Panc1 (cell line): ENCODE measurements at regions not wholly inside any gene's neighbourhood (a gene's known extent, or its start where the extent isn't known, plus 50 kb on each side); places are given as distances from the start of the nearest gene placed in this dataset.

Experiments used
- ATAC-seq: fragments of 200-7000 bp; cut with Tn5 transposase; 2 replicates; pipeline ENCODE4 v1.9.1; 2020; ENCODE audit warnings: mild to moderate bottlenecking, moderate library complexity
- BruUV-seq: library from RNA; stranded (reverse); fragments of 400-500 nt; replicated peaks from 2 replicates; lab custom pipeline; 2021; lab: Mats Ljungman, UMichigan
- CTCF ChIA-PET: fragments of 300-600 bp; sonication (Branson Sonifier 250); formaldehyde crosslinking; loops from one replicate; lab custom pipeline; 2022; ENCODE audit warnings: antibody characterized with exemption; lab: Charles Lee
- POLR2A ChIA-PET: fragments of 300-600 bp; sonication (Branson Sonifier 250); formaldehyde crosslinking; loops from one replicate; lab custom pipeline; 2022; ENCODE audit warnings: antibody characterized with exemption; lab: Charles Lee
- DNase-seq: peaks from one replicate; pipeline ENCODE4 v3.0.0-alpha.2; 2010; ENCODE audit warnings: low read depth, low spot score
- H3K27ac ChIP-seq: 2 replicates; pipeline ENCODE4 v1.5.1; 2011; ENCODE audit warnings: mild to moderate bottlenecking, low read length, inconsistent platforms
- H3K27me3 ChIP-seq: fragments of 200-500 bp; sonication (Bioruptor generic); 2 replicates; pipeline ENCODE4 v1.6.0; 2014; ENCODE audit warnings: low read length, inconsistent platforms; ENCODE audit not compliant: control insufficient read depth, insufficient read depth
- H3K36me3 ChIP-seq: fragments of 200-500 bp; sonication (Bioruptor generic); 2 replicates; pipeline ENCODE4 v1.5.1; 2014; ENCODE audit warnings: inconsistent platforms, mild to moderate bottlenecking, low read length, moderate library complexity; ENCODE audit not compliant: control insufficient read depth, insufficient read depth
- H3K4me1 ChIP-seq: 2 replicates; pipeline ENCODE4 v1.5.1; 2011; ENCODE audit warnings: inconsistent platforms, mild to moderate bottlenecking, low read length, moderate library complexity; ENCODE audit not compliant: control insufficient read depth, insufficient read depth
- H3K4me3 ChIP-seq, 2 experiments: 2 replicates each; pipeline ENCODE4 v1.5.1; 2011 to 2012; ENCODE audit warnings: low read depth in 2 of 2, low read length in 2 of 2, mild to moderate bottlenecking in 2 of 2, inconsistent platforms in 1 of 2, moderate library complexity in 1 of 2
- H3K9me3 ChIP-seq: fragments of 200-500 bp; sonication (Bioruptor generic); 2 replicates; pipeline ENCODE4 v1.5.1; 2014; ENCODE audit warnings: low read depth, mild to moderate bottlenecking, inconsistent platforms, low read length, moderate library complexity; ENCODE audit not compliant: control insufficient read depth, insufficient read depth
- POLR2AphosphoS5 ChIP-seq: IDR thresholded peaks from 2 replicates; pipeline ENCODE4 v1.6.1; 2012; ENCODE audit warnings: mild to moderate bottlenecking, low read depth, low read length, moderate library complexity
- SIN3A ChIP-seq: IDR thresholded peaks from 2 replicates; pipeline ENCODE4 v1.6.1; 2012; ENCODE audit warnings: low read depth, mild to moderate bottlenecking, low read length, moderate library complexity, borderline replicate concordance; ENCODE audit not compliant: insufficient read depth
- TCF7L2 ChIP-seq: IDR thresholded peaks from 2 replicates; pipeline ENCODE4 v1.6.1; 2011; ENCODE audit warnings: mild to moderate bottlenecking, low read depth, low read length, inconsistent platforms
- in situ Hi-C: cut with HindIII; loops from 2 replicates; pipeline ENCODE4 v1.10.0; 2016; ENCODE audit warnings: low sequenced_read_pairs, low pct_unique_long_range_greater_than_20kb
- intact Hi-C: fragments of 100-400 bp; cut with micrococcal nuclease; formaldehyde crosslinking; loops from one replicate; pipeline ENCODE4 v1.10.0; 2022; ENCODE audit not compliant: unreplicated experiment
- TF ChIP-seq, protein P1 (sequence below), 2 experiments: IDR thresholded peaks; 2 replicates each; pipeline ENCODE4 v1.6.1; 2011 to 2012; ENCODE audit warnings: low read depth in 2 of 2, control low read depth in 1 of 2, low read length in 1 of 2, mild to moderate bottlenecking in 1 of 2, moderate library complexity in 1 of 2; ENCODE audit not compliant: insufficient read depth in 1 of 2
- TF ChIP-seq, protein P2 (sequence below): fragments of 450-650 bp; IDR thresholded peaks from 2 replicates; pipeline ENCODE4 v1.5.1; 2017; ENCODE audit warnings: mild to moderate bottlenecking

DNA sequence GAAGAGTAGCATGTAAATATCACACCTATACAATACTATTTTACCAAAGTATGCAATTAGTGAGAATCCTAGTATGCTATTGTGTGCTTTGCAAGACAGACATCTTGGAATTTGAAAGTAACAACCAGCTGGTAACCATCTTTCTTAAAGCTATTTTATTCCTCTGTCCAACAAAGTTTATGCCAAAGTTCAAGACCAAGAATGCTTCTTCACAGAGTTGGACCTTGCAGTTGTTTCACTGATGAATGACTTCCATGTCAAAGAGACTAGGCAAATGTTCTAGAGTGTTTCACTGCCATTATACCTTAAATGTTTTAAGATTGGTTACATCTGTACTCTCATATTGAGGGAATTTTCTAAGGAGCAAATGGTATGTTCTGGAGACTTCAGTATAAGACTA lies 215.2 kb upstream of the CRIM1 start:
- CTCF ChIA-PET = no interaction called here
- BruUV-seq = no TSS peak
- ATAC-seq = no peak
- H3K4me1 ChIP-seq = no peaks in the 10 kb centered on the region
- DNase-seq = no peak
- H3K27ac ChIP-seq = no peak overlapping the region
- intact Hi-C loops (no loop called here), in situ Hi-C loops (no loop called here)
- TF ChIP-seq SIN3A (no peak), POLR2AphosphoS5 (no peak), TCF7L2 (no peak)
- TF ChIP-seq, protein P1, sequence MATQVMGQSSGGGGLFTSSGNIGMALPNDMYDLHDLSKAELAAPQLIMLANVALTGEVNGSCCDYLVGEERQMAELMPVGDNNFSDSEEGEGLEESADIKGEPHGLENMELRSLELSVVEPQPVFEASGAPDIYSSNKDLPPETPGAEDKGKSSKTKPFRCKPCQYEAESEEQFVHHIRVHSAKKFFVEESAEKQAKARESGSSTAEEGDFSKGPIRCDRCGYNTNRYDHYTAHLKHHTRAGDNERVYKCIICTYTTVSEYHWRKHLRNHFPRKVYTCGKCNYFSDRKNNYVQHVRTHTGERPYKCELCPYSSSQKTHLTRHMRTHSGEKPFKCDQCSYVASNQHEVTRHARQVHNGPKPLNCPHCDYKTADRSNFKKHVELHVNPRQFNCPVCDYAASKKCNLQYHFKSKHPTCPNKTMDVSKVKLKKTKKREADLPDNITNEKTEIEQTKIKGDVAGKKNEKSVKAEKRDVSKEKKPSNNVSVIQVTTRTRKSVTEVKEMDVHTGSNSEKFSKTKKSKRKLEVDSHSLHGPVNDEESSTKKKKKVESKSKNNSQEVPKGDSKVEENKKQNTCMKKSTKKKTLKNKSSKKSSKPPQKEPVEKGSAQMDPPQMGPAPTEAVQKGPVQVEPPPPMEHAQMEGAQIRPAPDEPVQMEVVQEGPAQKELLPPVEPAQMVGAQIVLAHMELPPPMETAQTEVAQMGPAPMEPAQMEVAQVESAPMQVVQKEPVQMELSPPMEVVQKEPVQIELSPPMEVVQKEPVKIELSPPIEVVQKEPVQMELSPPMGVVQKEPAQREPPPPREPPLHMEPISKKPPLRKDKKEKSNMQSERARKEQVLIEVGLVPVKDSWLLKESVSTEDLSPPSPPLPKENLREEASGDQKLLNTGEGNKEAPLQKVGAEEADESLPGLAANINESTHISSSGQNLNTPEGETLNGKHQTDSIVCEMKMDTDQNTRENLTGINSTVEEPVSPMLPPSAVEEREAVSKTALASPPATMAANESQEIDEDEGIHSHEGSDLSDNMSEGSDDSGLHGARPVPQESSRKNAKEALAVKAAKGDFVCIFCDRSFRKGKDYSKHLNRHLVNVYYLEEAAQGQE (IDR thresholded peaks at IDR 0.05; ENCODE audit: insufficient read depth in 1 of 2, low read depth in 2 of 2, low read length in 1 of 2) = no peak
- TF ChIP-seq, protein P2, sequence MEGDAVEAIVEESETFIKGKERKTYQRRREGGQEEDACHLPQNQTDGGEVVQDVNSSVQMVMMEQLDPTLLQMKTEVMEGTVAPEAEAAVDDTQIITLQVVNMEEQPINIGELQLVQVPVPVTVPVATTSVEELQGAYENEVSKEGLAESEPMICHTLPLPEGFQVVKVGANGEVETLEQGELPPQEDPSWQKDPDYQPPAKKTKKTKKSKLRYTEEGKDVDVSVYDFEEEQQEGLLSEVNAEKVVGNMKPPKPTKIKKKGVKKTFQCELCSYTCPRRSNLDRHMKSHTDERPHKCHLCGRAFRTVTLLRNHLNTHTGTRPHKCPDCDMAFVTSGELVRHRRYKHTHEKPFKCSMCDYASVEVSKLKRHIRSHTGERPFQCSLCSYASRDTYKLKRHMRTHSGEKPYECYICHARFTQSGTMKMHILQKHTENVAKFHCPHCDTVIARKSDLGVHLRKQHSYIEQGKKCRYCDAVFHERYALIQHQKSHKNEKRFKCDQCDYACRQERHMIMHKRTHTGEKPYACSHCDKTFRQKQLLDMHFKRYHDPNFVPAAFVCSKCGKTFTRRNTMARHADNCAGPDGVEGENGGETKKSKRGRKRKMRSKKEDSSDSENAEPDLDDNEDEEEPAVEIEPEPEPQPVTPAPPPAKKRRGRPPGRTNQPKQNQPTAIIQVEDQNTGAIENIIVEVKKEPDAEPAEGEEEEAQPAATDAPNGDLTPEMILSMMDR = no peak
- no peaks in the 10 kb centered on the region for H3K27me3 ChIP-seq
- POLR2A ChIA-PET = no interaction called here
- no peak overlapping the region for H3K4me3 ChIP-seq
- no peaks in the 10 kb centered on the region for H3K36me3 ChIP-seq
- no peaks in the 10 kb centered on the region for H3K9me3 ChIP-seq

DNA sequence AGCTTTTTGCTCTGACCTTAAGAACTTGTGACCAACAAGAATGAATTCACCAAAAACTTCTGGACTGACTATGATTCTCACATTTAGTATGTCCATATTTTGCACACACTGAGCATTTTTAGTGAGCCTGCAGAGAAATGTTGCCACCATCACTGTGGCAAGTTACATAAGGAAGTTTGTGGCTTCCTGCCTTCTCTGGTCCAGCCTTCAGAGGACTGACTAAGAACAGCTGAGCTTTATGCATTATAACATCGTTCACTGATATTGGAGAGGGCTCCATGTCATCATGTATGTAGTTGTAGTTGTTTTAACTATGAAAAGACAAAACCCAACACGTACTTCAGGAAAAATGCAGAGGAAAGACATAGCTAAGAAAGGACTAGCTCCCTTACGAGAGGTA lies 218.0 kb upstream of the CRIM1 start:
- TF ChIP-seq, protein P1 (IDR thresholded peaks at IDR 0.05; ENCODE audit: insufficient read depth in 1 of 2, low read depth in 2 of 2, low read length in 1 of 2) = no peak
- TF ChIP-seq TCF7L2 = no peak
- no peak overlapping the region for H3K27ac ChIP-seq
- no peaks in the 10 kb centered on the region for H3K27me3 ChIP-seq
- no peak for DNase-seq
- in situ Hi-C loops = no loop called here
- H3K9me3 ChIP-seq = no peaks in the 10 kb centered on the region
- BruUV-seq = no TSS peak
- intact Hi-C loops = no loop called here
- ChIA-PET POLR2A (no interaction called here), CTCF (interaction anchor here (0.6 kb wide), 1 partner anchor 227 kb away, joined by 3 read pairs; no protein-coding TSS in a partner anchor)
- H3K36me3 ChIP-seq = no peaks in the 10 kb centered on the region
- no peak overlapping the region for H3K4me3 ChIP-seq
- no peak for ATAC-seq
- no peaks in the 10 kb centered on the region for H3K4me1 ChIP-seq
